A549 (cell line): ENCODE measurements at regions not wholly inside any gene's neighbourhood (a gene's known extent, or its start where the extent isn't known, plus 50 kb on each side); places are given as distances from the start of the nearest gene placed in this dataset.

Experiments
- ATAC-seq, 2 experiments: fragments of 200-7000 bp in 1 of 2; fragments of >200 bp in 1 of 2; cut with Nextera tagmentation in 1 of 2; cut with Tn5 transposase in 1 of 2; 3 replicates each; pipeline versions ENCODE4 v1.8.0 to v1.9.1; 2018 to 2020; ENCODE audit warnings: mild to moderate bottlenecking in 1 of 2, moderate library complexity in 1 of 2
- CTCF ChIA-PET: fragments of 300-600 bp; sonication (Branson Sonifier 250); formaldehyde crosslinking; extraction: SDS; loops from one replicate; lab custom pipeline; 2021; ENCODE audit warnings: antibody characterized with exemption, inconsistent platforms; lab: Yijun Ruan, JAX
- POLR2A ChIA-PET: fragments of 350-600 bp; formaldehyde crosslinking; extraction: SDS; loops from one replicate; lab custom pipeline; 2021; ENCODE audit warnings: antibody characterized with exemption, inconsistent platforms; lab: Yijun Ruan, JAX
- DNase-seq, 2 experiments: peaks; one replicate each; pipeline versions ENCODE4 v3.0.0 to v3.0.0-alpha.2; 2011 to 2016; ENCODE audit warnings: low read depth in 1 of 2, low spot score in 1 of 2
- FAIRE-seq: peaks from 2 replicates; lab custom pipeline; 2011; peaks lifted over from hg19 to GRCh38; lab: Jason Lieb, UNC
- H3K27ac ChIP-seq, 2 experiments: fragments of >200 bp; sonication (Bioruptor Twin); formaldehyde crosslinking; 3 replicates each; pipeline ENCODE4 v1.5.1; 2016 to 2017
- H3K4me1 ChIP-seq: fragments of >200 bp; sonication (Bioruptor Twin); formaldehyde crosslinking; 3 replicates; pipeline ENCODE4 v1.6.1; 2016
- H3K4me2 ChIP-seq: fragments of >200 bp; sonication (Bioruptor Twin); formaldehyde crosslinking; 3 replicates; pipeline ENCODE4 v1.6.1; 2016
- H3K4me3 ChIP-seq: fragments of >200 bp; sonication (Bioruptor Twin); formaldehyde crosslinking; 3 replicates; pipeline ENCODE4 v1.5.1; 2016
- H3K9me3 ChIP-seq: fragments of >200 bp; sonication (Bioruptor Twin); formaldehyde crosslinking; 3 replicates; pipeline ENCODE4 v1.6.1; 2016
- ATOH8 ChIP-seq: fragments of 250-450 bp; sonication (Bioruptor Pico); IDR thresholded peaks from 2 replicates; pipeline ENCODE4 v1.5.0; 2020; ENCODE audit warnings: low read depth, mild to moderate bottlenecking, moderate library complexity
- BCL3 ChIP-seq: fragments of >200 bp; sonication (Bioruptor Twin); formaldehyde crosslinking; IDR thresholded peaks from 3 replicates; pipeline ENCODE4 v1.6.1; 2016
- CHD2 ChIP-seq: fragments of 150-350 bp; IDR thresholded peaks from 2 replicates; pipeline ENCODE4 v1.6.1; 2014; ENCODE audit warnings: low read length; ENCODE audit not compliant: partially characterized antibody
- CTCF ChIP-seq: fragments of >200 bp; sonication (Bioruptor Twin); formaldehyde crosslinking; IDR thresholded peaks from 3 replicates; pipeline ENCODE4 v1.5.1; 2016
- E2F6 ChIP-seq: IDR thresholded peaks from 2 replicates; pipeline ENCODE4 v1.6.1; 2012; ENCODE audit warnings: low read depth, borderline replicate concordance
- EHMT2 ChIP-seq: fragments of 200-600 bp; sonication (generic); IDR thresholded peaks from 2 replicates; pipeline ENCODE4 v1.6.1; 2016; ENCODE audit warnings: antibody characterized with exemption, low read depth, mild to moderate bottlenecking, moderate library complexity
- ESRRA ChIP-seq: fragments of 150-350 bp; IDR thresholded peaks from 2 replicates; pipeline ENCODE4 v1.6.1; 2014; ENCODE audit warnings: mild to moderate bottlenecking, low read length, borderline replicate concordance
- HDAC2 ChIP-seq: fragments of 200-600 bp; sonication (generic); IDR thresholded peaks from 2 replicates; pipeline ENCODE4 v1.6.1; 2016
- HES2 ChIP-seq: fragments of >200 bp; sonication (Bioruptor Twin); formaldehyde crosslinking; IDR thresholded peaks from 2 replicates; pipeline ENCODE4 v1.6.1; 2016
- HEYL ChIP-seq: fragments of 250-450 bp; sonication (Bioruptor Pico); IDR thresholded peaks from 2 replicates; pipeline ENCODE4 v1.8.0; 2021; ENCODE audit warnings: mild to moderate bottlenecking, moderate library complexity
- HMGXB4 ChIP-seq: fragments of 250-450 bp; sonication (Bioruptor Pico); IDR thresholded peaks from 2 replicates; pipeline ENCODE4 v1.5.0; 2021; ENCODE audit warnings: mild to moderate bottlenecking, moderate library complexity, borderline replicate concordance
- JUN ChIP-seq, 2 experiments: fragments of >200 bp; sonication (Bioruptor Twin); formaldehyde crosslinking; IDR thresholded peaks; 2 replicates in 1 of 2; 3 replicates in 1 of 2; pipeline ENCODE4 v1.6.1; 2016 to 2017
- JUNB ChIP-seq: fragments of >200 bp; sonication (Bioruptor Twin); formaldehyde crosslinking; IDR thresholded peaks from 2 replicates; pipeline ENCODE4 v1.6.1; 2016
- KDM5A ChIP-seq: fragments of 200-600 bp; sonication (generic); IDR thresholded peaks from 2 replicates; pipeline ENCODE4 v1.6.1; 2016; ENCODE audit warnings: antibody characterized with exemption, mild to moderate bottlenecking
- MYC ChIP-seq: IDR thresholded peaks from 2 replicates; pipeline ENCODE4 v1.6.1; 2012; ENCODE audit warnings: mild to moderate bottlenecking, inconsistent platforms, low read length, improper control_type of control experiment, borderline replicate concordance
- RAD21 ChIP-seq, 2 experiments: fragments of >200 bp in 1 of 2; sonication (Bioruptor Twin) in 1 of 2; formaldehyde crosslinking in 1 of 2; IDR thresholded peaks in 1 of 2; conservative IDR thresholded peaks in 1 of 2; 2 replicates in 1 of 2; 3 replicates in 1 of 2; pipeline ENCODE4 v1.6.1; 2012 to 2018; ENCODE audit warnings: inconsistent platforms in 1 of 2
- RCOR1 ChIP-seq: fragments of 150-350 bp; IDR thresholded peaks from 2 replicates; pipeline ENCODE4 v1.6.1; 2014; ENCODE audit warnings: antibody characterized with exemption, low read length, low read depth
- SMC3 ChIP-seq: fragments of >200 bp; sonication (Bioruptor Twin); formaldehyde crosslinking; IDR thresholded peaks from 3 replicates; pipeline ENCODE4 v1.6.1; 2018; ENCODE audit warnings: inconsistent platforms
- TP53 ChIP-seq: fragments of 250-450 bp; sonication (Bioruptor Pico); IDR thresholded peaks from 2 replicates; pipeline ENCODE4 v1.5.0; 2021; ENCODE audit warnings: mild to moderate bottlenecking, moderate library complexity
- ZNF302 ChIP-seq: fragments of 250-450 bp; sonication (Bioruptor Pico); IDR thresholded peaks from 2 replicates; pipeline ENCODE4 v1.9.0; 2021; ENCODE audit warnings: inconsistent platforms, mild to moderate bottlenecking, moderate library complexity
- WGBS: methylation state at CpG from one replicate; pipeline ENCODE4 v1.1.6; 2017; ENCODE audit errors: missing lambda C conversion rate; 5-methylcytosine and 5-hydroxymethylcytosine counted together

- TF ChIP-seq RAD21 (conservative IDR thresholded peaks at IDR 0.05 in 1 of 2, IDR thresholded peaks at IDR 0.05 in 1 of 2) (no peak), ESRRA (no peak), HEYL (CRISPR knock-in tag) (no peak), TP53 (no peak), SMC3 (no peak), JUNB (no peak)
These were observed 350.4 kb downstream of the TSN start (continued) for GRCh38 chr2:122105877-122106206.

- WGBS, result 0% methylated on average over 1 of the region's 1 CpG
- no peak for ATAC-seq
- DNase-seq, result no peak
- no peak overlapping the region for H3K4me3 ChIP-seq
- TF ChIP-seq KDM5A (no peak), HDAC2 (no peak), CHD2 (no peak), BCL3 (no peak), EHMT2 (no peak), ZNF302 (CRISPR knock-in tag) (no peak), CTCF (no peak), E2F6 (no peak), MYC (no peak), HMGXB4 (CRISPR knock-in tag) (no peak), ATOH8 (no peak), JUN (IDR thresholded peaks at IDR 0.05) (no peak), HES2 (no peak), RCOR1 (no peak)
- no peak overlapping the region for H3K27ac ChIP-seq
- ChIA-PET CTCF (interaction anchor here (1.5 kb wide), 1 partner anchor 10 kb away, joined by 3 read pairs; no protein-coding TSS in a partner anchor), POLR2A (no interaction called here)
- H3K4me2 ChIP-seq, result no peak overlapping the region
- H3K9me3 ChIP-seq, result no peaks in the 10 kb centered on the region
- no peaks in the 10 kb centered on the region for H3K4me1 ChIP-seq
- no peak for FAIRE-seq
These were observed 352.7 kb downstream of the TSN start for GRCh38 chr2:122108186-122108585.
